GM19452 (cell line): ENCODE measurements at regions not wholly inside any gene's neighbourhood (a gene's known extent, or its start where the extent isn't known, plus 50 kb on each side); places are given as distances from the start of the nearest gene placed in this dataset.

ENCODE experiments used
- ATAC-seq: cut with Tn5 transposase; IDR thresholded peaks from one replicate; pipeline ENCODE4 v1.9.1; 2021; ENCODE audit not compliant: unreplicated experiment

DNA sequence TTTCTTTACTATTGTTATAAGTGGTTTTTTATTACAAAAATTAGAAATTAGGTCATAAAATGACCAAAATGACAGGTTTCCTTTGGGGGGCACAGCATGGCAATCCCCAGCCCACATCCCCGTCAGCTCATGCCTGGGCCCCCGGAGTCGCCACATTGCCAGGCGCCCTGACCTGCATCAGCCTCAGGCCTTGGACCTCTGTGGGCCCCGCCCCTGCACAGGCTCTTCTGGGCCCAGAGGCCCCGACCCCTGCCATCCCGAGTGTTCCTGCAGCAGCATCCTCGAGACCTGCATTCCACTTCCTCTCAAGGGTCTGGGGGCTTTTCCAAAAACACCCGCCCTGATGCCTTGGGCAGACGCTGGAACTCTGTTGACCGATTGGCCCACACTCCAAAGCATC lies 391.1 kb upstream of the MGMT start:
- ATAC-seq, result no peak

DNA sequence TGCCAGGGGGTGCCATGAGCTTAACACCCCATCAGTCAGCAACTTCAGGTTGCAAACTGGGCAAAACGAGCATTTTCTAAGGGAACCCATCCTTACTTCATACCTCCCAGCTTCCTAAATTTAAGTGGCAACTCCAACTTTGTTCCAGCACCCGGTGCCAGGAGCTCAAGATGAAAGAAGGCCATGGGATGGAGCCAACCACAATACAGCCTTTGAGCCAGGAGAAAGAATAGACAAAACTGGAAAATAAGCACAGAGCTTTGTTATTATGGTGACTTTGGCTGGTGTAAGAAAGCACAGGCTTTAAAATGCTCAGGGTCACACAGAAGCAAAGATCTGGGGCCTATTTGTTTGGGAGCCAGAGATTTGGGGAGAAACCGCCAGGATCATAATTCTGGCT lies 388.7 kb upstream of the MGMT start:
- no peak for ATAC-seq

DNA sequence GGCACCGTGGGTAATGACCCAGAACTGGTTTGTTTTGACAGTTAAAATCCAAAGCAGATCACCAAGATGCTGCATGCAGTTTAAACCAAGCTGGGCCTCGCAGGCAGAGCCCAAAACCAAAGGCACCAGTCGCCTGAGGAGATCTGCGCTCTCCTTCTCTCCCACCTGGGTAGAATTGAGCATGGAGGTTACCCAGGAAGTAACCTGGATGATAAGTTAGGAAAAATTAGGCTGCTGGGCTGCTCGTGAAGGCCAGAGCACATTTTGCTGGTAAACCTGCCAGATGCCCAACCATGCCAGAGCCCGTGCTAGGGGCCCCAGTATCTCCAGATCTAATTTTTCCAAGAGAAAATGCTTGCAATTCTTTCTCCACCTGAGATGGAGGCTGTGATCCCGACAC lies 388.3 kb upstream of the MGMT start:
- no peak for ATAC-seq

DNA sequence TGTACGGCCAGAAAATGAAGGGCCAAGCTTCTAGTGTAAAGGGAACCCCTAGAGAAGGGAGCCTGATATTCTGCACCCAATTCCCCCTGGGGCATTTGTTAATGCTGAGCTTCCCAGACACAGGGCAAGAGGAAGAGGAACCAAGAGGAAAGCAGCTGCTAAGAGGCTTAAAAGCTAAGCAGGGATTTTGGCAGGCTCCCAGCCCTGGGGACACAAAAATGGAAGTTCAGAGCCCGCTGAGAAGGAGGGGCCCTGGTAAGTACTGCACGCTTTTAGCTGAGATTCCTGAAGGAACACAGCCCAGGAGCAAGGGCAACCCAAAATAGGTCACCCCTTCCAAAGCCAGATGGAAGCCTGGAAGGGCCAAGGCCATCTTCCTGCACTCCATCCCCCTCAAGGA lies 387.3 kb upstream of the MGMT start:
- no peak for ATAC-seq

DNA sequence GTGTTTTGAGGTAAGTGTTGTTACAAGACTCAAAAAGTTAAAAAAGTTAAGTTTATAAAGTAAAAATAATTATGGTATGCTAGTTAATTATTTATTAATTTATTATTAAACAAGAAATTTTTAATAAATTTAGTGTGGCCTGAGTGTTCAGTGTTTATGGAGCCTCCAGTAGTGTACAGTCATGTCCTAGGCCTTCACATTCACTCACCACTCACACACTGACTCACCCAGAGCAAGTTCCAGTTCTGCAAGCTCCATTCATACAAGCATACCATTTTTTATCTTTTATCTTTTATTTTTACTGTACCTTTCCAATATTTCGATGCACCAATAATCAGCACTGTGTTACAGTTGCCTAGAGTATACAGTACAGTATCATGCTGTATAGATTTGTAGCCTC lies 381.2 kb upstream of the MGMT start:
- ATAC-seq, result no peak

DNA sequence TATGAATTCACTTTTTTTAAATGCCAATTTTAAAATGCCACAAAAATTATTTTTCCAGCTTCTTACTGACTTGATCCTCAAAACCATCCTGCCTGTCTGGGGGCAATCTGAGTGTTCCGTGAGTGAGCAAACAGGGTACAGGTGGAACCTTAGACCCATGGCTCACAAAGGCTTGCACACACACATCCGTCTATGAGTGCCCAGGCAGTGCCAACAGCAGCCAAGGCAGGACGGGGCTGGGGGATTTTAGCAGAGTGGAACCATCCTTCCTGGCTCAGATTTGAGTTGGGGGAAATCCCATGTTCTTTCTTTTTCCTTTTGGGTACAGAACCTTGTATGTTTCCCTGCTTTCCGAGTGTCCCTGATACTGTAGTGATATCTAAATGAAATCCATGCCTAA lies 377.7 kb upstream of the MGMT start:
- ATAC-seq, result no peak

DNA sequence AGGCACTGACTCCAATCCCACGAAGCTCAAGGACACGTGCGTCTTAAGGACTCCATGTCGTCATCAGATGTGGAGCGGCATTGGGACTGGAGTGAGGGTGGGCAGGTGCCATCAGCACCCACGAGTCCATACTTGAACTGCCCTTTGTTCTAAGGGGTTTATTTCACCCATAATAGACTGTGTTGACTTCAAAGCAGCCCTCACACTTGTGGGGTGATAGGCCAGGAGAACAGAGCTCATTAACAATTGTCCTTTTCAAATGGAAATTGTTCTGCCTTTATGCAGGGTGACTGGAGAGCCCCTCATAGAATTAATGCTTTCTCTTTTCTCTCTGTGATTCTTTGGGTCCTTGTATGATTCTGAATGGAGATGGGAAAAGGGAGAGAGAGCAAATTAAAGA lies 376.9 kb upstream of the MGMT start:
- ATAC-seq, result no peak

DNA sequence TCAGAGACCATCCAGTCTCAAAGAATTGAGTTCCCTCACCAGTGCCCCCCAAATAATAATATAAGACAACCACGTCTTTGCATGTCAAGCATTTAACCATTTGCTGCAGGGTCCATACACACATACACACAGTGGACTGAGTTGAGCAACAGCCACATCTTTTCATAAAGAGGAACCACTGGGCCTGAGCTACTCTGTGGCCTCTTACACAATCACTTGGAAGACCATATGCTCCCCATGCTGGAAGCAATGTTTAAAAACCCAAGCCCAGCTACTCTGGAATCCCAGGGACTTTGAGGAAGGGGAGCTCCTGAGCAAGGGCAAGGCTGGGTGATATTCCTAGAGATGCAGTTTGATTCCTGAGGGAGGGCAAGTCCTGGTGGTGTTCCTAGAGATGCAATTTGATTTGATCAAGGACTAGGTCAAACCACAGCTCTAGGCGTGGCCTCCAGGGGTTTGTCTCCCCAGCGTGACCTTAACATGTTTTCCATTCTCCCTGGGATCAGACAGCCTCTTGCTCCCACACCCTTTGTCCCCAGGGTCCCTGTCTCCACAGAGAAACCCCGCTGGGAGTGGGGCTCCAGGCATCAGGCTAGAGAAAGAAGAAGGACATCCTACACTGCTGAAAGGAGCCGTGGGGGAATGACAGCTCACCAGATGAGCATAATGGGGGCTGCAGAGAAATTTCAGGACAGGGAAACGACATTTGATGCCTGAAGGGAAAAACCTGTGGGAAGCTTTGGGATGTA lies 376.2 kb upstream of the MGMT start:
- ATAC-seq, result no peak

DNA sequence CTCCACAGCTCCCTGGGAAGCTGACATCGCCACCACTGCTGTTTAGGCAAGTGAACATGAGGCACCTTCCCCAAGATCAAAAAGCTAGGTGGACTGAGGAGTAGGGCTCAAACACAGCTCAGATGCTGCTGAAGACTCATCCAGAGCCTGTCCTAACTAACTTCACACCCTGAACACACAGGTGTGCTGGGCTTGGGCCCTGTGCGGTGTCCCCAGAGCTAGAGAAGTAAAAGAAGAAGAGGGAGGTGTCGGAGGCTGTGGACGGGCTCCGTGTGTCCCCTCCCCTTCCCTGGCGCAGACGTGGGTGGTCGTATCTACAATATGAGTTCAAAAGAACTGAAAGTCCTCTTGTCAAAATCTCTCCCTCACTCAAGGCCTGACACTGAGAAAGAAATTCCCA lies 373.4 kb upstream of the MGMT start:
- ATAC-seq, result no peak

DNA sequence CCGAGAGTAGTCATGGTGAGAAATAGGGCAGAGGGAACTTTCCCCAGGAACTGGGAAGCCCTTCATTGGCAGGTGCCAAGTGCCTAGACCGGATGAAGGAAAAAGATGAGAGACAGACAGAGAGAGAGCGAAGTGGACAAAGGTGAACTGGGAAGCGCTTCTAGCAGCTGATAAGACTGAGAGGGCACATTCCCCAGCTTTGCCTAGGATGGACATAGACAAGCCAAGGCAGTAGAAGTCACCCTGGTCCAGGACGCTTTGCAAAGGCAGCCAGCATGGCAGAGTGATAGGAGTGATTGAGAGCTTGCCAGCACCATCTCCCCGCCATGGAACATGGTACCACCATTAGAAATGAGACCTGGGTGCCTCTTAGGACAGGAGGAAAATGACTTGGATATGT lies 372.8 kb upstream of the MGMT start:
- ATAC-seq, result no peak

DNA sequence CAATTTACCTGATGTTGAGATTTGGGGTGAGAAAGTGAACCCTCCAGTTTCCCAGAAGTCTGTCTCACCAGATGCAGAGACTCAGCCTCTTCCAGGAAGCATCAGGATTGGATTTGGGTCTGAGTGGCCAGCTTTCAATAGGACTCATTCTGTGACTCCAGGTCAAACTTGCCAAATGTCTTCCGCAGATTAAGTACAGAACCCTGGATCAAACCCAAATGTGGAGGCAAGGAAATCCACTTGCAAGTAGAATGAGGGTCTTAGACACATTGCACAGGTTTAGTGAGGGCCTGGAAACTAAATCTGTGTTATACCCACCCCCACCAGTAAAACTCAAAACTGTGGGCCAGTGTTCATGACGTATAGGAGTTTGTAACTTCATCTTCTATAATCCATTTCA lies 372.2 kb upstream of the MGMT start:
- no peak for ATAC-seq

DNA sequence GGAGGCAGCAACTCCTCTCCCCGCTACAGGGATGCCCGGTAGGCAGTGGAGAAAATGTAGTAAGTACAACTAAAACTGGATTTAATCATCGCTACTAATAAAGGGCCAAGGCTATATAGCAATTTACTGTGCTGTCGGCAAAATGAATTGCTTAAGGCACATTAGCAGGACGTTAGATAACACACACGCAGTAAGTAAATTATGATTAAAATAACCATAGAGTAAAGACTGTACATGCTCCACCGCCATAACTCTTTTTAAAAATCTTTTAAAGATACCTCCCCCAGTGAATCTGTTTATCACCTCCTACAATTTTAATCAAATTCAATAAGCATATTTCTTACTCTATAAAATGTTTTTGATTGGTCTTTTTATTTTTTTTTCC lies 371.4 kb upstream of the MGMT start:
- no peak for ATAC-seq

DNA sequence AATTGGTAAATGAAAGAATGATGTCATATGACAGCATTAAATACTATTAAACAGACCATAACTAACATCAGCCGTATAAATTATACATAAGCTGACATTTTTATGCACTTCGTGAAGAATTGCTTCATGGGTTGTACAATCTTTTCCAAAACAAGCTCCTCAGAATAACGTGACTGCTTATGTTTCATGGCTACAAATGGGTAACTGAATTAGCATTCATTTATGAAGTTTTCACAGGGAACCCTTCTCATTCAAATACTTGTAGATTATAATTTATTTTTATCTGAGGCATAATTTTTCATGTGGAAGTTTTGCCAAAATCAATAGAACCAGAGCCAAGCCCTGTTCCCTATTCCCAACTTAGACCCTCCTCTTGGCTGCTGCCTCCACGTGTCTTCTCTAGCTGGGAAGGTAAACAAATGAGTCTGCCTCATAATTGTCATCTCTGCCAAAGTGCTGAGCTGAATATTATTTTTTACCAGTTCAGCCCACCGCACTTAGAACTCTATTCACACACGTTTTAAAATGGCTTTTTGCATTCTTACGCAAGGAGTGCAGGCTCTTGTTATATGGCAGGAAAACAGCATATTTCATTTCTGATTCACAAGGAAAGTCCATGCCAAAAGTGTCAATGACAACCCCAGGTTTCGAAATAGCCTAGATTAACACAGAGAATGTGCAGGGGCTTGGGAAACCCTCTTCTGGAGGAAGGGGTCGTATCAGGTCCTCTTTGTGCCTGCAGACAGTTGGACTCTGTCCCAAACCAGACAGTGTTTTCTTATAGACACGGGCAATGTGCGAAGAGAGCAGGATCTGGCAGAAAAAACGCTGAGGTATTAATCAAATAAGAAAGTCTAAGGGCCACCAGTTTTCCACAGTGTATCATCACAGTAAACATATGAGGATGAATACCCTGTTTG lies 370.7 kb upstream of the MGMT start:
- ATAC-seq, result no peak

DNA sequence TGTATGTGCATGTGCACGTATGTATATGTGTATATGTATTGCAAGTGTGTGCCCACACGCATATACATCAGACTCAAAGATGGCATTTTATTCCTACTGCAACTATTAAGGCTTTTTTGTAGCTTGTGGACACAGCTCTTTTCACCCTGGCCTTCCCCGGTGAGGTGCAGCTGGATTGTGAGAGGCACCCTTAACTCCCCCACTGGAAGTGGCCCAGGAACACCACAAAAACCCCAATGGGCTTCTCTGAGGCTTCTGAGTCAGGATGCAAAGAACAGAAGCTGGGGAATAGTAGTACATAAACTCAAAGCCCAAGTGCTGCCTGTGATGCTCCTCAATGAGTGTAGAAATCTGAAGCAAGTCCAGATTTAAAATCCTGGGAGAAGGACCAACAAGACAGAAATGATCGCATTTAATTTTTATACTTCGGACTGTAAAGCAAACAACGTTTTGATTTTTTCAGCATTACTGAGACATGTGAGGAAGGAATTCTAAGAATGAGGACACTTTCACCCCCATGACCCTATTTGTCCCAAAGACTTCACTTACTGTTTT lies 369.2 kb upstream of the MGMT start:
- no peak for ATAC-seq

DNA sequence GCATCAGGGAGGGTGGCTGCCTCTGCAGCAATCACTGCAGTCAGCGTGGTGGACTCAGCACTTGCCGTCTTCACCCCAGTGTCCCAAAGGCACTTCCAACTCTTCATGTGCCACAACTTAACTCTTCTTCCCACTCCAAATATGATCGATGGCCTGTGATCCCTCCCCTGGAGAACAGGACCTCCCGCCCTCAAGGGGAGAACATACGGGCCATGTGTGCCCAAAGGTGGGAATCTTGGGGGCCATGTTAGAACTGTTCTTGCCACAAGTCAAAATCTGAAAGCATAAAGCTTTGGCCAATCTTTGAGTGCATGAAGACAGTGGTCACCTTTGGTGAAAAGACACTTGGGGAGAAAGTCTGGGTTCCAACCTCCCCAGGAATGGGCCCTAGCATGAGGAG lies 368.5 kb upstream of the MGMT start:
- no peak for ATAC-seq

DNA sequence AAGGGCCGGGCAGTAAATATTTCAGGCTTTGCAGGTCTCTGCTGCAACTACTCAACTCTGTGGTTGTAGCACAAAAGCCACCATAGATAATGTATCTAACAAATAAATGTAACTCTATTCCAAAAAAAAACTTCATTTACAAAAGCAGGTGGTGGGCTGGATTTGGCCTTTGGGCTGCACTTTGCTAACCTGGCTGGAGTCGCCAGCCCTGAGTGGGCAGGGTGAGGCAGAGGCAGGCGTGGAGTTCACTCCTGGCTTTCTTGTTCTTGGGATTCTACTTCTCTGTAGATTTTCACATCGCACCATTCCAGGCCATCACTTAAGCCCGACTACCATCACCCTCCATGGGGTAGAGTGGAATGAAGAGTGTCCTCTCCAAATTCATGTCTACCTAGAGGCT lies 367.6 kb upstream of the MGMT start:
- no peak for ATAC-seq

DNA sequence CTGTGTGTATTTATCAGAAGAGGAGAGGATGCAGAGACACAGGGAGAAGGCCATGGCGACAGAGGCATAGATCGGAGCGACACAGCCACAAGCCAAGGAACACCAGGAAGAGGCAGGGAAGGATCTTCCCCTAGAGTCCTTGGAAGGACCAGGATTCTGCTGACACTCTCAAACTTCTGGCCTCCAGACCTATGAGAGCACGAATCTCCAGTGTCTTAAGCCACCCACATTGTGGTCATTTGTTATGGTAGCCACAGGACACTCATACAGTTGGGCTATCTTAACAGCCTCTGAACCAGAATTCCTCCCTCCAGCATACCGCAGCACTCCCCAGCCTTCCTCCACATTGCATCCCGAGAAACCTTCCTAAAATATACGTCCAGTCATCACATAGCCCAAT lies 367.0 kb upstream of the MGMT start:
- no peak for ATAC-seq

DNA sequence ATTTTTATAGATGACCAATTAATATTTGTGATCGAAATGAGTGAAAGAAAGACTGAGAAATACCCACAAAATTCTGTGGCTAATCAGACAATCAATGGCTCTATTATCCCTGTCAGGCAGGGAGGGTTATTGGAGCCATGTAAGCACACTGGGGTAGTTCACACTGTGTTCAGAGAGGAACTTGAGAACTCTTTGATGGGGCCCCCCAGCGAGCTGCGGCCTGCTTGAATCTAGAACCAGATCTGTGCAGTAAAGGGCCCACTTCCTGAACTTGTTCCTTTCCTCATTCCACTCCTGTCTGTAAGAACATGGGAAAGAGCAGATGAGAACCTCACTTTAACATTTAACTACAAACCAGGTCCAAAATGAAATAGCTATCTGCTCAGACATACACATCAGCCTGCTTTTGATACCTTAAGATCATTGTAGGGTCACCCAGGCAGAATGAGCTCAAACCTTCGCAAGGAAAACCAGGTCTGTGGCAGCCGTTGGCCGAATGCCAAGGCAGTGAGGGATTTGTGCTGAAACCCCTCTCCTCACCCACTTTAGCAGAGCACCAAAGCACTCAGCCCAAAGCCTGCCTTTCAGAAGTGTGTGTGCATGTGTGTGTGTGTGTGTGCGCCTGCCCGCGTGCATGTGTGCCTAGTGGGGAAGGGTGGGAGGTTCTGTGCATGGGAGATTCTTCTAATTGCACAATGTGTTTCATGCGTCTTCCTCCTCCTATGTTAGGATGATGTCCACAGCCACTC lies 365.6 kb upstream of the MGMT start:
- no peak for ATAC-seq

DNA sequence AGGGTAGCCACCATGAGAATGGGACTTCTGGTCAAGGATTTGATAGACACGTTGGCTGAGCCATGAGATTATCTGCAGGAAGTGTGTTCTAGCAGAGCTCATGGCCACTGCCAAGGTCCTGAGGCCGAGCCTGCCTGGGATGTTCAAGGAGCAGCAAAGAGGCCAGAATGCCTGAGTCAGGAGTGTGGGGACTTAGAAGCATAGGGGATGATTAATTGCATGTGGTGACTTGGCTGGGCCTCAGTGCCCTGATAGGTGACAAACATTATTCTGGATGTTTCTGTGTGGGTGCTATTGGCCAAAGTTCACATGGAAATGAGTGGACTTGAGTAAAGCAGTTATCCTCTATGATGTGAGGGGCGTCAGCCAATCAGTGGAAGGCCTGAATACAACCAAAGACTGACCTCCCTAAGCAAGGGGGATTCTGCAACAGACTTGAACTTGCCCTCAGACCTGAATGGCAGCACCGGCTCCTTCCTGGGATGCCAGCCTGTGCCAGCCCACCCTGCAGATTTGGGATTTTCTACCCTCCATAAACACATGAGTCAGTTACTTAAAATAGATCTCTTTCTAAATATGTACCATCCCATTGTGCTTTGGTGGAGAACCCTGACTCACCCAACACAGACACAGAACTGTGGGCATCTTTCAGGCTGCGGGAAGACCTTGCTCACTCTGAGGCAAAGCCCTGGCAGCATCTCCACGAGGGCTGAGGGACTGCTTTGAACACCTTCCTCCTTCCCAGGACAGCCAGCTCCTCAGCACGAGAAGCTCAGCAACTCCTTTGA lies 363.9 kb upstream of the MGMT start:
- ATAC-seq, result no peak

DNA sequence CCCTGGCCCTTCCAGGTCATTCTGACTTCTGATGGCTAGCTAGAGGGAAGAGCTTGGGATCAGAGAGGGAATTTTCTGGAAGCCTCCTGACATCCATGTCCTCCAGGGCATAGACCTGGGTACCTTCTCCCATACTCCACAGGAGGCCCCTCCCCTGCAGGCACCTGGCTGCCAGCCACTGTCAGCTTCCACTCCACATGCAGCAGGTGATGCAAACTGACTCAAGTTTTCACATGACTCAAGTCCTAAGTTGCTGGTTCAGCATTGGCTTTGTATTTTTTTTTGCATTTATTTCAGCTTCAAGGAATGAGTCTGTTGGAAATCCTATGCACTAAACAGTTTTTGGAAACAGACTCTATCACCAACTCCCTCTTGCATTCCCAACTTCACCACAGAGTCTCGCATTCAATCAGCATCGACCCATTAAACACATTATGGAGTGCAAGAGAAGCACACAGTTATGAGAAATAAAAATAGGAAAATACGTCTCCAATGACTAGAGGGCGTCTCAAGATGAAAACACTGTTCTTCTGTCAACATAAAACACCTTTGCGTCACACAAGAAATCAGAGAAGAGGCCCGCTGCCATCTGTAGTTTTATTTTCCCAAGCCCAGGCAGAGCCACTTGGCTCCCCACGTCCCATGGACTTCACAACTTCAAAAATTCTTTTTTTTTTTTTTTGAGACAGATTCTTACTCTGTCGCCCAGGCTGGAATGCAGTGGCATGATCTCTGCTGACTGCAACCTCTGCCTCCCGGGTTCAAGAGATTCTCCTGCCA lies 362.6 kb upstream of the MGMT start:
- no peak for ATAC-seq
